Mucosa of descending colon (tissue), 3 donors: ENCODE measurements at regions not wholly inside any gene's neighbourhood (a gene's known extent, or its start where the extent isn't known, plus 50 kb on each side); places are given as distances from the start of the nearest gene placed in this dataset.

Experiments used
- ATAC-seq: fragments of 200-7000 bp; cut with Tn5 transposase; one replicate; pipeline ENCODE4 v1.9.1; 2020; ENCODE audit warnings: mild to moderate bottlenecking, moderate library complexity
- DNase-seq, 3 donors: peaks; one replicate each; pipeline ENCODE4 v3.0.0-alpha.2; 2020
- H3K36me3 ChIP-seq: fragments of 200-600 bp; one replicate; pipeline ENCODE4 v1.8.0; 2021; ENCODE audit warnings: low read depth, mild to moderate bottlenecking
- H3K4me1 ChIP-seq: fragments of 200-600 bp; one replicate; pipeline ENCODE4 v1.8.0; 2021; ENCODE audit warnings: low read depth, mild to moderate bottlenecking
- H3K4me3 ChIP-seq: fragments of 200-600 bp; one replicate; pipeline ENCODE4 v1.8.0; 2021; ENCODE audit warnings: mild to moderate bottlenecking
- H3K9me3 ChIP-seq: fragments of 200-600 bp; one replicate; pipeline ENCODE4 v1.8.0; 2021; ENCODE audit warnings: mild to moderate bottlenecking
- intact Hi-C, 2 donors: fragments of 100-400 bp; cut with DNase I in 1 of 2; cut with micrococcal nuclease in 1 of 2; formaldehyde crosslinking; loops; one replicate each; pipeline versions ENCODE4 v1.11.0 to v1.11.1; 2022; cut with DNase I, micrococcal nuclease
- TF ChIP-seq, protein P1 (sequence below): fragments of 200-600 bp; IDR thresholded peaks from one replicate; pipeline ENCODE4 v1.8.0; 2022; ENCODE audit warnings: antibody characterized with exemption, mild to moderate bottlenecking
- donor health status: DM: no; HTN: no; CAD: no; lungs with moderate emphysema.
- donor health status: DM: no; HTN: no; CAD: no.
- donor health status: DM: no; HTN: yes; CAD: no.

DNA sequence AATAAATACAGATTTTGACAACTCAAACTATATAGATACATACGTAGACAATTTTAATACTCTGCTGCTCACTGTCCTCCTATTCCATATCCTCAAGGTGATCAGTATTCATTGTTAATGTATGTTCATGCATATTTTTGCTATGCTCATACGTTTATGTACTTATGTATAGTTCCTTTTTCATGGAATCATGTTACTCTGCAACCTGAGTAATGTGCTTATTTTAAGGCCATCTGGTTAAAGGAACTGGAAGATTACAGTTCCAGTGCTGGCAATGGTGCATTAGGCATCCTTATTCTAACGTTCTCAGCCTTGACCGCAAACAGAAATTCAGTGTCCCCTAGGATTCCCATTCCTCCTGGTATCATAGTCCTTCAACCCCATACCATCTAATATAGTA lies 385.0 kb upstream of the TNP1 start:
- ATAC-seq (no peak), DNase-seq (no peak)
- H3K4me1 ChIP-seq = peaks cover 5% of the 10 kb centered on the region
- no peak overlapping the region for H3K4me3 ChIP-seq
- TF ChIP-seq, protein P1, sequence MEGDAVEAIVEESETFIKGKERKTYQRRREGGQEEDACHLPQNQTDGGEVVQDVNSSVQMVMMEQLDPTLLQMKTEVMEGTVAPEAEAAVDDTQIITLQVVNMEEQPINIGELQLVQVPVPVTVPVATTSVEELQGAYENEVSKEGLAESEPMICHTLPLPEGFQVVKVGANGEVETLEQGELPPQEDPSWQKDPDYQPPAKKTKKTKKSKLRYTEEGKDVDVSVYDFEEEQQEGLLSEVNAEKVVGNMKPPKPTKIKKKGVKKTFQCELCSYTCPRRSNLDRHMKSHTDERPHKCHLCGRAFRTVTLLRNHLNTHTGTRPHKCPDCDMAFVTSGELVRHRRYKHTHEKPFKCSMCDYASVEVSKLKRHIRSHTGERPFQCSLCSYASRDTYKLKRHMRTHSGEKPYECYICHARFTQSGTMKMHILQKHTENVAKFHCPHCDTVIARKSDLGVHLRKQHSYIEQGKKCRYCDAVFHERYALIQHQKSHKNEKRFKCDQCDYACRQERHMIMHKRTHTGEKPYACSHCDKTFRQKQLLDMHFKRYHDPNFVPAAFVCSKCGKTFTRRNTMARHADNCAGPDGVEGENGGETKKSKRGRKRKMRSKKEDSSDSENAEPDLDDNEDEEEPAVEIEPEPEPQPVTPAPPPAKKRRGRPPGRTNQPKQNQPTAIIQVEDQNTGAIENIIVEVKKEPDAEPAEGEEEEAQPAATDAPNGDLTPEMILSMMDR = no peak
- no peaks in the 10 kb centered on the region for H3K9me3 ChIP-seq
- intact Hi-C loops = no loop called here
- no peaks in the 10 kb centered on the region for H3K36me3 ChIP-seq

- no peaks in the 10 kb centered on the region for H3K9me3 ChIP-seq
- ATAC-seq (no peak), DNase-seq (no peak)
- intact Hi-C loops = no loop called here
- no peaks in the 10 kb centered on the region for H3K36me3 ChIP-seq
- H3K4me3 ChIP-seq = no peak overlapping the region
- H3K4me1 ChIP-seq = peaks cover 5% of the 10 kb centered on the region
- TF ChIP-seq, protein P1 = no peak
Measured at GRCh38 chr2:217242947-217243346, 383.1 kb upstream of the TNP1 start.

DNA sequence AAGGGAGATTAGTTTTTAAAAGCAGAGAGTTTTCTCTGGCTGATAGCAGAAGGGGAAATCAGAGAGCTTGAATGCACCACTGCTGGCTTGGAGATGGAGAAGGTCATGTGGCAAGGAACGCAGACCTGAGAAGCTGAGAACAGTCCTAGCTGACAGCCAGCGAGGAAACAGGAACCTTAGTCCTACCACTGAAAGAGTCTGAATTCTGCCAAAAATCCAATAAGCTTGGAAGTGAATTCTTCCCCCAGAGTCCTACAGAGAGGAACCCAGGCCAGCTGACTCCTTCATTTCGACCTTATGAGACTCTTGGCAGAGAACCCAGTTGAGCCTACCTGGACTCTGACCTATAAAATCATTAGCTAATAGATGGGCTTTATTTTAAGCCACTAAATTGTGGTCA lies 371.9 kb upstream of the TNP1 start:
- no peak for DNase-seq
- H3K9me3 ChIP-seq = no peaks in the 10 kb centered on the region
- TF ChIP-seq, protein P1 = no peak
- ATAC-seq = no peak
- H3K36me3 ChIP-seq = no peaks in the 10 kb centered on the region
- intact Hi-C loops = no loop called here
- H3K4me3 ChIP-seq = no peak overlapping the region
- no peaks in the 10 kb centered on the region for H3K4me1 ChIP-seq

GRCh38 chr2:217231212-217231611 lies 371.3 kb upstream of the TNP1 start:
- TF ChIP-seq, protein P1 = no peak
- intact Hi-C loops = no loop called here
- no peaks in the 10 kb centered on the region for H3K9me3 ChIP-seq
- H3K4me3 ChIP-seq = no peak overlapping the region
- no peaks in the 10 kb centered on the region for H3K36me3 ChIP-seq
- ATAC-seq (no peak), DNase-seq (no peak)
- no peaks in the 10 kb centered on the region for H3K4me1 ChIP-seq

- TF ChIP-seq, protein P1 = no peak
- intact Hi-C loops = no loop called here
- Histone ChIP-seq H3K4me1 (no peaks in the 10 kb centered on the region), H3K9me3 (no peaks in the 10 kb centered on the region), H3K36me3 (no peaks in the 10 kb centered on the region), H3K4me3 (no peak overlapping the region)
- no peak for DNase-seq
- no peak for ATAC-seq
Measured at GRCh38 chr2:217228732-217229131, 368.9 kb upstream of the TNP1 start.

GRCh38 chr2:217227794-217228193 lies 367.9 kb upstream of the TNP1 start:
- Histone ChIP-seq H3K4me3 (no peak overlapping the region), H3K36me3 (no peaks in the 10 kb centered on the region), H3K4me1 (no peaks in the 10 kb centered on the region), H3K9me3 (no peaks in the 10 kb centered on the region)
- no peak for DNase-seq
- intact Hi-C loops = no loop called here
- ATAC-seq = no peak
- TF ChIP-seq, protein P1 = no peak
